NOMO-1 treated with dmso at 0.1 percent for 144 hours (cell line): ENCODE measurements at regions not wholly inside any gene's neighbourhood (a gene's known extent, or its start where the extent isn't known, plus 50 kb on each side); places are given as distances from the start of the nearest gene placed in this dataset.
"Not testable (repeated sequence)": the region's sequence is repeated elsewhere in the genome, so short reads cannot be mapped to it uniquely, and the experiment has no call there.

Source experiments
- DNase-seq: peaks from one replicate; lab custom pipeline; 2025; ENCODE audit not compliant: unreplicated experiment; lab: John Stamatoyannopoulos, UW

- no peak for DNase-seq
Measured at GRCh38 chr15:46088486-46089445, 453.9 kb downstream of the SQOR start.

DNA sequence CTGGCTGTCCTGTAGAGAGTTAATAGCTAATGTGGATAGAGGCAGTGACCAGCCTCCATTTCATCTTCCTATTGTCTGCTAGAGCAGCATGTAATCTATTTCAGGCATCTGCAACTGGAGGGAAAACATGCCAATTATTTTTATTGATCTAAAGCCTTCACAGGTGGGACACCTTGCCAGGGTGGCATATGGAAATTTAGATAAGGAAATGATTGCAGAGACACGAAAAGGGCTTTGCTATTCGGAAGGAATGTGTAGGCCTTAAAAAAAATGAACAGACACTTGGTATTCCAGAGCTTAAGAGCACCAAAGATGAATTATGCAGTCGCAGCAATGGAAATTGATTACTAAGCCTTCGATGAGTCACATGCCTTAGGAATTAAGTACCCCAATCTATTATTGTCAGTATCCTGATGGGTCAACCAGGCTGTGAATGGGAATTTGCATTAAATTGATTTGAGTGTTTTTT, 454.7 kb downstream of the SQOR start:
- no peak for DNase-seq

DNA sequence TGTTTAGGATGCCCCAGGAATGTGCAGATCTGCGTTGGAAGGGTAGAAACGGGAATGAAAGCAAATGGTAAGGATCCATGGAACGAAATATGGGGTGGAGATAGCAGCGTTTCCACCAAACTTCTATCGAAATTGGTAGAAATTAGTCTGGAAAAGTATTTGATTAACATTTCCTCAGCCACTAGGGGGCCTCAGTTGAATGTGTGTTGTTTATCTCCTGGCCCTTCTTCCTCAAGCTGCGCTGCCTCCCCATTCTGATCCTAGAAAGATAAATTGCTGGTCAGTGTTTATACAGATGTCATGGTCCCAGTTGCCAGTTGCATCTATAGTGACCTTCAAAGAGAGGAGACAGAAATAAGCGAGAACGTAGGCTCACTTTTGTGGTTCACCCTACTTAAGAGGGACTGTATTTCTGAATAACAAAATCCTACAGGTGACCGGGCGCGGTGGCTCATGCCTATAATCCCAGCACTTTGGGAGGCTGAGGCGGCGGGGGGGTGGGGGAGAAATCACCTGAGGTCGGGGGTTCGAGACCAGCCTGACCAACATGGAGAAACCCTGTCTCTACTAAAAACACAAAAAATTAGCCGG, 457.1 kb downstream of the SQOR start:
- DNase-seq, result peak; percentile 3

- DNase-seq, result not testable (repeated sequence)
Measured at GRCh38 chr15:46098006-46098405, 463.2 kb downstream of the SQOR start.

GRCh38 chr15:46110755-46111154, 475.9 kb downstream of the SQOR start:
- no peak for DNase-seq

GRCh38 chr15:46111730-46112129, 476.9 kb downstream of the SQOR start:
- DNase-seq, result no peak

- DNase-seq, result no peak
Measured at GRCh38 chr15:46117071-46117470, 482.2 kb downstream of the SQOR start.

GRCh38 chr15:46120713-46121112, 485.9 kb downstream of the SQOR start:
- DNase-seq, result no peak

DNA sequence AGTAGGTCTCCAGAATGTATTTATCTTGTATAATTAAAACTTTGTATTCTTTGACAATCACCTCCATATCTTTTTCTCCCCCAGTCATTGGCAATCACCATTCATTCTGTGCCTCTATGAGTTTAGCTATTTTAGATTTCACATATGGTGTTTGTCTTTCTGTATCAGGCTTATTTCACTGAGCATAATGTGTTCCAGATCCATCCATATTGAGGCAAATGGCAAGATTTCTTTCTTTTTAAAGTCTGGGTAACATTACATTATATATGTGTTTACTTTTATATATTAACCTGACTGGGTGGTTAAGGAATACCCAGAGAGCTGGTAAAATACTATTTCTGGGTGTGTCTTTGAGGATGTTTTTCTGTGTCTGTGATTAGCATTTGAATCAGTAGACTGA, 486.6 kb downstream of the SQOR start:
- DNase-seq, result no peak

GRCh38 chr15:46126581-46126980, 491.8 kb downstream of the SQOR start:
- DNase-seq, result no peak

DNA sequence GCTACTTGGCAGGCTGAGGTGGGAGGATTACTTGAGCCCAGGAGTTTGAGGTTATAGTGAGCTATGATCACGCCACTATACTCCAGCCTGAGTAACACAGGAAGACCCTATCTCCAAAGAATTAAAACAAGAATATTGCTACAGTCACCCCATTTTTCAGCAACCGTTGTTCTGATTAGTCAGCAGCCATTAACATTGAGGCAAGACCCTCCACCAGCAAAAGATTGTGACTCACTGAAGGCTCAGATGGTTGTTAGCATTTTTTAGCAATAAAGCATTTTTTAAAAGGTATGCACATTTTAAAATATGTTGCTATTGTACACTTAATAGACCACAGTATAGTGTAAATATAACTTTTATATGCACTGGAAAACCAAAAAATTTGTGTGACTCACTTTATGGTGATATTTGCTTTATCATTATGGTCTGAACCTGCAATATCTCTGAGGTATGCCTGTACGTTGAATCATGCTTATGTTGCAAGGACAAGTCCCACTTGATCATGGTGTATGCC, 492.6 kb downstream of the SQOR start:
- DNase-seq, result no peak

DNA sequence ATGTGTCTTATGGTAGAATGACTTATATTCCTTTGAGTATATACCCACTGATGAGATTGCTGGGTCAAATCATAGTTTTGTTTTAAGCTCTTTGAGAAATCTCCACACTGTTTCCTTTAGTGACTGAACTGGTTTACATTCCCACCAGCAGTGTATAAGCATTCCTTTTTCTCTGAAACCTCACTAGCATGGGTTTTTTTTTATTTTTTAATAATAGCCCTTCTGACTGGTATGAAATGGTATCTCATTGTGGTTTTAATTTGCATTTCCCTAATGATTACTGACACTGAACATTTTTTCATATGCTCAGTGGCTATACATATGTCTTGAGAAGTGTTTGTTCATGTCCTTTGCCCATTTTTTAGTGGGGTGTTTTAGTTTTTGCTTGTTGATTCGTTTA, 494.3 kb downstream of the SQOR start:
- DNase-seq, result no peak

GRCh38 chr15:46131876-46132275, 497.0 kb downstream of the SQOR start:
- DNase-seq, result no peak

DNA sequence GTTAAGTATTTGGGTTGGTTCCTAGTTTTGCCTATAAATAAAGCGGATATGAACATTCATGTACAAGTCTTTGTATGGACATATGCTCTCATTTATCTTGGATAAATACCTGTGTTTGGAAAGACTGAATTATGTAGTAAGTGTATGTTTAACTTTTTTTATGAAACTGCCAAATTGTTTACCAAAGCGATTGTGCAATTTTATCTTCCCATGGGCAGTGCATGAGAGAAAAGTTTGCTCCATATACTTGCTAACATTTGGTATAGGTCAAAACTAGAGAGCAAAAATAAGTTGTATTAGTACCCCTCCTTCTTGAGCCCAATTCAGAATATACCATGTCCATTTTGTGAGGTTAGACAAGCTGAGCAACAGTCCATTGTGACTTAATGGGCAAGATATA, 502.6 kb downstream of the SQOR start:
- DNase-seq, result no peak

DNA sequence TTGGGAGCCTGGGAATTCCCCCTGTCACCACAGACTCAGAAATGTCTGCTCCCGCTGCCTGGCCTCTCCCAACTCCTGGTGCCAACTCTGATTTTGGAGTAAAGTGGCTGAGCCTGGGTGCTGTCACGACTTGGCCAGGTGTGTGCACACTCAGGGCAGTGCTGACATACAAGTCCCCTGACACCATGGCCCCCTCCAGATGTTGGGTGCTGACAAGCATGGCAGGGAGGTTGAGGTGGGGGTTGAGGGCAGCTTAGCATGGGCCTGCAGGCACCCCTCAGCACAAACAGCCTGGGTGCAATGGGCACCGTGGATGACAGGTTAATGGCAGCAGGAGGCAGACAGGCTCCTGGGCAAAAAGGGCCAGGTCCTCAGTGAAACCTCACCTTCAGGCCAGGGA, 511.2 kb downstream of the SQOR start:
- no peak for DNase-seq

GRCh38 chr15:46146915-46147314, 512.1 kb downstream of the SQOR start:
- DNase-seq, result no peak

- no peak for DNase-seq
Measured at GRCh38 chr15:46151786-46152185, 517.0 kb downstream of the SQOR start.

GRCh38 chr15:46166750-46167149, 531.9 kb downstream of the SQOR start:
- no peak for DNase-seq

GRCh38 chr15:46170326-46170725, 535.5 kb downstream of the SQOR start:
- no peak for DNase-seq

DNA sequence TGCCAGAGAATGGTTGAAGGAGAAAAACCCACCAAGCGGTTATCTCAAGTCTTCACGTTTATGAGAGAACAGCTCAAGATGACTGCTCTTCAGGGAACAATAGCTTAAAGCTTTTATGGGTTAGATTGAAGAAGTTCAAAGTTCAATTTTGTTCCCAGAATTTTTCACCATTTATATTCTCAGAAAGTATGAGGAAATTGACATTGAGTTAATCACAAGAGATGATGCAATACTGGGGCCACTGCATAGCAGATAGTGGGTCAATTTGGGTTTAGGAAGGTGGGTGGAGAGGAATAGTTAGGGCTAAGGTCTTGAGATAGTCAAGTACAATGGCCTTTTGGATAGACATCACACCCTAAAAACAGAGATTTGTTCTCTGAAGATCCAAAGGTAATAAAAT, 539.3 kb downstream of the SQOR start:
- DNase-seq, result no peak

DNA sequence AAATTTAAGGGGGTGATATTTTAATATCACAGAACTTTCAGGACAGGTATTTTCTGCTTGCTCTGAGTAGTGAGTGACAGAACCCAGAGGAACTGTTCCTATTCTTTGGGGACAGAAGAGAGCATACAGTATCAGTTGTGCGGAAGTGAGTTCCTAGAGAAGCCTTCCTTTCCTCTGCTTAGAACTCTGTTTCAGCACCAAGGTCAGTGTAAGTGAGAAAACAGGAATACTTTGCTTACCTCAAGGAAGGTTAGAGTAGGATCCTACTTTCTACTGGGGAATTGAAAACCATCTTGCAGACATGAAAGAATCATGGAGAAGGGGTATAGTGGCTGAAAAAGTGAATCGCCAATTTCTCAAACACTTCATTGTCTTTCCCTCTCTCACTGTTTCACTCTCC, 542.4 kb downstream of the SQOR start:
- DNase-seq, result no peak

- DNase-seq, result no peak
Measured at GRCh38 chr15:46178138-46178537, 543.3 kb downstream of the SQOR start.
